CD4-positive, alpha-beta T cell treated with Interleukin-12 subunit alpha and Interleukin-12 subunit beta, for 1 hour (primary cell): ENCODE measurements at regions not wholly inside any gene's neighbourhood (a gene's known extent, or its start where the extent isn't known, plus 50 kb on each side); places are given as distances from the start of the nearest gene placed in this dataset.
"Not testable (repeated sequence)": the region's sequence is repeated elsewhere in the genome, so short reads cannot be mapped to it uniquely, and the experiment has no call there.

Source experiments
- DNase-seq: peaks from one replicate; pipeline ENCODE4 v3.0.0-alpha.2; 2020

GRCh38 chr4:106869551-106869950 is 166.6 kb downstream of the DKK2 start:
- no peak for DNase-seq

- no peak for DNase-seq
Observed at GRCh38 chr4:106868381-106869035, 167.6 kb downstream of the DKK2 start.

GRCh38 chr4:106864231-106864630 is 171.9 kb downstream of the DKK2 start:
- no peak for DNase-seq

DNA sequence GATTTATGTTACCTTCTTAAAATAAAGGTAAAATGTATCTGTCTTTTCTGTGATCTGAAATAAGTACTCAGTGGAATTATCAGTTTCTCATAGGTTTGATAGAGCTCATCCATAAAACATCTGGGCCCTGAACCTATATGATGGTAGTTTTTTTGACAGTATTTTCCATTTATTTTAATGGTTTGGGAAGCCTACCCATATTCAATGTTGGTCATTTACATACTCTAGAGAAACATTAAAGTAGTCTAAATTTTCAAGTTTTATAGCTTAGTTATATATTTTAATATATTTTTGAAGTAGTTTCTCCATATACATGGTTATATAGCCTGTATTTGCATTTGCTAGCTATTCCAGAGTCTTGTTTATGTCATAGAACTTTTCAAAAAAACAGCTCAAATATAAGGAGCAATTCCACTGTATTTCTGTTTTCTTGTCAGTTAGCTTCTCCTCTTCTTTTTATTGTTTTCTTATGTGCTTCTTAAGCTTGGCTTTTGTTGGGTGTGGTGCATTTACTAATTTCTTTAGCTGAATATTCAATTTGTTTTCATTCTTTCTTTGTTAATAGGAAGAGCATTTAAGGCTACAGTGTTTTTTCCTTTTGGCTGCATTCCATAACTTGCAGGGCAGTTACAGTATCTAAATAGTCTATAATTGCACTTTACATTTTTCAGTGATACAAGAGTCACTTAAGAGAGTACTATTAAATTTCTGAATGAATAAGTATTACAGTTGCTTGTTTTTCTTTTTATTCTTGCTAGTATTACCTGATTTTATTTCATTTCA is 181.4 kb downstream of the DKK2 start:
- no peak for DNase-seq

GRCh38 chr4:106852426-106852825 is 183.7 kb downstream of the DKK2 start:
- no peak for DNase-seq

DNA sequence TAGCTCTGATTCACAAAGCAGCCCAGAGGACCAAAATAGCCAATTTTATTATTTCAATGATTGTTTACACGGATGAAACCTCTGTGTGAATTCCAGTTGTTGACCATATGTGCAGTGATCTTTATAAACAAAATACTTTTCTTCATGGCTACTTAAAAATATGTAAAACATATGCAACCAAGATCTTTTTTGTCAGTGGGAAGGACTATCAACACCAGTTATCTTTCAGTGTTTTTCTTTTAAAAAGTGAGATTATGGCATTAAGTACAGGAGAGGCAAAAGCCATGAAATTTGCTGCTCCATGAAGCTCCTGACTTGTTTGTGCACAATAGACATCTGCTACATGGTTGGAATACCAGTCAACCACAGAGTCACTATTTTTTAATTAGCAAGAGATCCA is 184.4 kb downstream of the DKK2 start:
- no peak for DNase-seq

DNA sequence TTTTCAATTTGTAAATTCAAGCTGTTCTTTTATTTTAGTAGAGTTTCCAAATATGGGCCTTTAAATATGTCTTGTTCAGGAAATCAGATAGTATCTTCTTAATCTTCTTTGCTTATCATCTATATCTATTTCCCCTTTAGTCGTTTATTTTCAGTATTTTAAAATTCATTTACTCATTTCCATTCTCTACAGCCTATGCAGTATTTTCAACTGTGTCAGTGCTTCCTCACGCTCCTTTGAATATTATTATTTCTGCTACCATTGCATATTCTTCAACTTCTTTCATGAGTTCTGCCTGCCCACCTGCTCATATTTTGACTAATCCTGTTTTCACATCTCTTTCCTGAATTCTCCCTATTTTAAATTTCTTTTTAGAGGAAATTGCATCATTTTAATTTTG is 185.4 kb downstream of the DKK2 start:
- DNase-seq = no peak

GRCh38 chr4:106835919-106836318 is 200.2 kb downstream of the DKK2 start:
- no peak for DNase-seq

DNA sequence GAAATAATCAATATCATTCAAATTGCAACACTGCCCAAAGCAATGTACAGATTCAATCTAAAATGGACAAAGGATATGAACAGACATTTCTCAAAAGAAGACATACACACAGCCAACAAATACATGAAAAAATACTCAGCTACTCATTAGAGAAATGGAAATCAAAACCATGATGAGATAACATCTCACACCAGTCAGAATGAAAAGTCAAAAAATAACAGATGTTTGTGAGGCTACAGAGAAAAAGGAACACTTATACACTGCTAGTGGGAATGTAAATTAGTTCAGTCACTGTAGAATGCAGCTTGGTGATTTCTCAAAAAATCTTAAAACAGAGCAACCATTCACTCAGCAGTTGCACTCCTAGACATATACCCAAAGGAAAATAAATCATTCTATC is 205.2 kb downstream of the DKK2 start:
- DNase-seq = no peak

GRCh38 chr4:106818764-106819163 is 217.3 kb downstream of the DKK2 start:
- no peak for DNase-seq

DNA sequence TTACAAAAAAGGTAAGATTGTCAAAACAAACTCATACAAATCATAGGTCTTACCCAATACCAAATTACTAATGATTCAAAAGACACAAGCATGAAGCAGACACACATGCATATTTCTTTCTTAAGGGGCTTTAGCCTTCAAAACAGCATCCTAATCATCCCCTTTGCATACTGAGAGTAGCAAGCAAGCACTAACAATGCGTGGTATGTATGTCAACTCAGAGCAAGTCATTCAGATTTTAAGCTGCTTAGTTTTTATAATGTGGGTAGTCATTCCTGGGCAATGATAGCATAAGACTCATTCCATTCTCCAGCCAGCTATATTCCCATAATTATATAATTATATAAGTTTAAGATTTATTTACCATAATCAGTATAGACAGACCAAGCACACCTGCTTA is 219.6 kb downstream of the DKK2 start:
- DNase-seq = no peak

DNA sequence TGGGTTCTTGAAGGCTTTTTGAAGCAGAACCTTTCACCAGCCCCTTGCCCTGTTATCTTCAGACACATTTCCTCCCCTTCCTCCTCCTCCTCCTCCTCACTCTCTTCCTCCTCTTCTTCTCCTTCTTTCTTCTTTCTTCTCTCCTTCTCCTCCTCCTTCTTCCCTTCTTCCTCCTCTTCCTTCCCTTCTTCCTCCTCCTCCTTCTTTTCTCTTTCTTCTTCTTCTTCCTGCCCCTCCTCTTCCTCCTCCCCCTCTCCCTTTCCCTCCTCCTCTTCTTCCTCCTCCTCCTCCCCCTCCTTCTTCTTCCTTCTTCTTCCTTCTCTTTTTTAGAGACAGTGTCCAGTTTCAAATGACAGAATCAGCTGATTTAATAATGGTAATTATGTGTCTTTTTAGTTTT is 226.0 kb downstream of the DKK2 start:
- no peak for DNase-seq

- DNase-seq = no peak
Observed at GRCh38 chr4:106809076-106809475, 227.0 kb downstream of the DKK2 start.

DNA sequence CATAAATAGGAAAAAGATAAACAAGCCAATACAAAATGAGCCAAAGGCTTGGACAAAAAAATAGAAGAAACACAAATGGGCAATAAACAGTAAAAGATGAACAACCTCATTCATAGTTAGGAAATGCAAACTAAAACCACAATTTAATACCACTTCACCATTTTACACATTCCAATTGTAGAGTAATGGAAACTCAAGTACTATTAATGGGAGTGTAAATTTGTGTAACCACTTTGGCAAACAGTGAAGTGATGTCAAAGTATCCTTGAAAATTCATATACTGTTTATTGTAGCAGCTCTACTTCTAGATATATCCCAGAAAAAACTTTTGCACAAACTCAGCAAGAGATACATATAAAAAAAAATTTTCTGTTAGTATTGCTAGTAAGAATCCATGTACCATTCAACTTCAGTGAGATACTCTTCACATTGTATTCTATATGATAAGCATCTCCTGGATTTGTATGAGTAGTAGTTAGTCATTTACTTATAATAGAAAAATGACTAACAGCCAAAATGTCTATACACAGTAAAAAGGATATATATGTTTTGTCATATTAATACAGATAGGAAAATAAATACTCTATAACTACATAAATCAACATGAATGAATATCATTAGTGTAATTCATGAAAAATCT is 229.8 kb downstream of the DKK2 start:
- no peak for DNase-seq

DNA sequence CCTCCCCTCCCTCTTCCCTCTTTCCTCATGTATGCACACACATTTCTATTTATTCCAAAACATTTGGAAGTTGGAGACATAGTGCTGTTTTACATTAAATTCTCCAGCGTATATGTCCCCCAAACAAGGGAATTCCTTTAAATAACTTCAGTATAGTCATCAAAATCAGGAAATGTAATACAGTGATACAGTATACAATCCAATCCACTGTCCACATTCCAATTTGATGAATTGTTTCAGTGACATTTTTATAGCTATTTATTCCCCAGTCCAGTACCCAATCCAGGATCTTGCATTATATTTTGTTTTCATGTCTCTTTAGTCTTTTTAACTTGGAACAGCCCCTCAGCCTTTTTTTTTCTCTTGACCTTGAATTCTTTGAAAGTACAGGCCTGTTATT is 233.0 kb downstream of the DKK2 start:
- no peak for DNase-seq

DNA sequence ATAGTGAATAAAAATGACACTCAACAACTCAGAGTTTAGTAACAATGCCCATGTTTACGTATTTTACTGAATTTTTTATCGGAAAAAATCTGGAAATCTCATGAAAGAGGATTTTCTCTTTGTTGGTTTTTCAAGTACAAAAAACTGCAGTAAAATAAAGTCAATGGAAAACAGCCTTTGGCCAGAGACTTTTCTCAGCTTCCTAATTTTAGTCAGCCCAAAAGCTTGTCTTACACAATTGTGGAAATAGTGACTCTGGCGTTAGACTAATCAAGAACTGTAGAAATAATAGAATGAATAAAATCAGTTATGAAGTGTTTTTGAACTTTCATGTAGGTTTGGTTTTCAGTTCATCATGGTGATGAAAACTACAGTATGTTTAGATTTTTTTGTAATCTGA is 234.7 kb downstream of the DKK2 start:
- DNase-seq = no peak

DNA sequence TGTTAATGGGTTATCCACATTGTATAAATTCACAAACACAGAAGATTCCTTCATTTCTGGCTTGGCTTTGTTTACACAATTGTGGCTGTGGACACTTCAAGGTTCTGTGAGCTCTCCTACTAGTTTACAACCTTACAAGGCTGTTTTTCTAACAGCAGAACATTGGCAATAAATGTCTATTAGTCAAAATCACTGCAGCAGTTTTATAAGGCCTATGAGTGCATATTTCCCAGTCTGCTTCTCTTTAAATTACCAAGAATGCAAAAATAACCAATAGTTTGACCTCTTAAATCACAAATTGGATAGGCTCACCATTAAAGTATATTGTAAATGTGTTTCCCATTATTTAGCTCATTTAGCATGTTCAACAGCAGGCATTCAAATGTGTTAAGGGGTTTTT is 239.2 kb downstream of the DKK2 start:
- DNase-seq = no peak

DNA sequence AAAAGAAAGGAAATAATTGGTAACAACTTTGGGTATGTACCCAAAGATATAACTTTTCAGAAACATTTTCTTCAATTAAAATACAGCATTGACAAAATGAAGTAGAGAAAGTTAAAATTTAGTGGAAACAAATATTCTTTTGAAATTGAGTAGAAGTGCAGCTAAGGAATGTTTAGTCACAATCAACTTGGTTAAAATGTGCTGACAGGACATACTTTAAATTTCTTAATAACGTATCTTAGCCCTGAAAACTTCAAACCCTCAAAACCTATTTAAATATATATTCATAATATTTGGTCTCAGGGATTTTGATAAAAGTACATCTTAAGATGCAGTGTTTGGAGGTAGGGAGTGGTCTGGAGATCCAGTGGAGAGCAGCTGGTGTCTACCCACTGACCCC is 240.8 kb downstream of the DKK2 start:
- DNase-seq = no peak

- DNase-seq = no peak
Observed at GRCh38 chr4:106793933-106794332, 242.2 kb downstream of the DKK2 start.

DNA sequence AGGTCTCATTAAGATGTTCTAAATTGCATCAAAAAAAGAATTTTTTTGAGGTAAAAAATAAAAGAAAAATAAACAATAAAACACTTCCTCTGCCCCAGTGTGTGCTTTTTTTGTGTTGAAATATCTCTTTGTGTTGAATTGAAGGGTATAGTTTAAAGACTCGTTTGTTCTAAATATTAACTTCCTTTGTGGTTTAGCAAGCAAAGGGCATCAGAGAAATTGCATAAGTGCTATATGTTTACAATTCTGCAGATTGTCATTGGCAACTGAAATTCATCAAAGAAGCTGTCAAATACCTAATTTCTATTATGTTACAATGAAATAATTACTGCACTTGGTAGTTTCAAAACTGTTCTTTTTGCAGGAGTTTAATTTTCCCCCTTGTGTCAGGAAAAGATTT is 260.5 kb downstream of the DKK2 start:
- DNase-seq = no peak

GRCh38 chr4:106774055-106774454 is 262.1 kb downstream of the DKK2 start:
- DNase-seq = not testable (repeated sequence)

GRCh38 chr4:106773076-106773905 is 262.8 kb downstream of the DKK2 start:
- no peak for DNase-seq

DNA sequence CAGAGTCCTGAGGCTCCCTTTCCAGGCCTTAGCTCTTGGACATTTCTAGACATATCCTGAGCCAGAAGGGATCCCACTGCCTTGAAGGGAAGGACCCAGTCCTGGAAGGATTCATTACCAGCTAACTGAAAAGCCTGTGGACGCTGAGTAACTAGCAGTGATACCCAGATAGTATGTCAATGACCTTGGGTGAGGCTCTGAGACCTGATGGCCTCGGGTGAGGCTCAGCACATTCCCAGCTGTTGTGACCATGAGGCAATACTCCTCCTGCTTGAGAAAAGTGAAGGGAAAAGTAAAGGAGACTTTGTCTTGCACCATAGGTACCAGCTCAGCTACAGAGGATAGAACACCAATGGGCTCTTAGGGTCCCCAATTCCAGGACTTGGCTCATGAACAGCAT is 268.1 kb downstream of the DKK2 start:
- no peak for DNase-seq
